ENCODE measurements at regions not wholly inside any gene's neighbourhood (a gene's known extent, or its start where the extent isn't known, plus 50 kb on each side); places are given as distances from the start of the nearest gene placed in this dataset.

DNA sequence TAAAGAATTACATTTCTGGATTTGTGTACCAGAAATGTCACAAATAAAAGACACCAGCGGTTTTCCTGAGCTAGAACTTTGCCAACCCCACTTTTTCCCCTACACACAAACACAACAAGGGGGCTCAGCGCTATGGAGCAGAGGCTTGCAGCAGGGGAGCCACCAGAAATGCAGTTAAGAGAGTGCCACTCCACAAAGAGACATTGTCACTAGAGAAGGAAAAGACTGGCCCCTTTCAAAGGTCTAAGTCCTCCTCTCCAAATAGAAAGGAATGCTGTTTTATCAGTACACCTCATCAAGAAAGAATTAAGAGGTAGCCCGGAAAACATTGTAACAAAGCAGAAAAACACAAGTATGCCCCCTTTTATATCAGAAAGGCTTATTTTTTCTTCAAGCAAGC lies 419.5 kb downstream of the HNRNPD start:
- DNase-seq (ENCODE audit: low read depth), result no peak

DNA sequence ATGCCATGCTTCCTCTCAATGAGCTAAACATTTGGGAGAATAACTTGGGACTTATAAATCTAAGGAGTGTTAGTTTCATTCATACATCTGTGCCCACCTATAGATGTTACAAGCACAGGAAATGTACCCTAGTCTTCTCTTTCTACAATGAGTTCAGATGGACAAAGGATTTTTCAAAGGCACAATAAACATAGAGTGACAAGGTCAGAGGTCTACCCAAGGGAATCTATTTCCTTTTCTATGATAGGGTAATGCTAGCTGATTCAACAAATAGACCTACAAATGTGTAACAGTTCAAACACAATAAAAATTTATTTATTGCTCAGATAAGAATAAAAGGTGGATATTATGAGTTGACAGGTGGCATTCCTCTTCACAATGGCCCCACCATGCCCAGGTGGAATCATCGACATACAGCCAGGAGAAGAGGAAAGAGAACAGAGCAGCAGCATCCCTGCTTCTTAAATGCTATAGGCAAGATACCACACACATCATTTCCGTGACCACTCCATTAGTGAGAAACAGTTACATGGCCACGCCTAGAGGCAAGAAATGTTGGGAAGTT lies 421.8 kb downstream of the HNRNPD start:
- DNase-seq (ENCODE audit: low read depth), result no peak

DNA sequence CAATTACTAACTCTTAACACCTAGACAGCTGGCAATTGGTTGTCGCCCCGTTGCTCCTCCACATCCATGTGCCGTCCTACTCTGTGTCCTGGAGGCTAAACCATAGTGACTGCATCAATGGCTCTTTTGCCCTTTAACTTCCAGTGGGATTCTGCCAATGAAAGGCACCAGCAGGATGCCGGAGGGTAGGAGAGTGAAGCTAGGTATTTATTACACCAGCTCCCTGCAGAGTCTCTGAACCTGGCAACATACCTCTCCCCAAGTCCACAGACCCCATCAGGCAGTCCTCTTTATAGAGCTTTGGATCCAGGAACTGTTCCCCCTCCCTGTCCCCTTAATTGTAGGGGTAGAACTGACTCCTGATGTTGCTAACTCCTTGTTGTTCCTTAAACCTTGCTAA lies 426.8 kb downstream of the HNRNPD start:
- no peak for DNase-seq (ENCODE audit: low read depth)

DNA sequence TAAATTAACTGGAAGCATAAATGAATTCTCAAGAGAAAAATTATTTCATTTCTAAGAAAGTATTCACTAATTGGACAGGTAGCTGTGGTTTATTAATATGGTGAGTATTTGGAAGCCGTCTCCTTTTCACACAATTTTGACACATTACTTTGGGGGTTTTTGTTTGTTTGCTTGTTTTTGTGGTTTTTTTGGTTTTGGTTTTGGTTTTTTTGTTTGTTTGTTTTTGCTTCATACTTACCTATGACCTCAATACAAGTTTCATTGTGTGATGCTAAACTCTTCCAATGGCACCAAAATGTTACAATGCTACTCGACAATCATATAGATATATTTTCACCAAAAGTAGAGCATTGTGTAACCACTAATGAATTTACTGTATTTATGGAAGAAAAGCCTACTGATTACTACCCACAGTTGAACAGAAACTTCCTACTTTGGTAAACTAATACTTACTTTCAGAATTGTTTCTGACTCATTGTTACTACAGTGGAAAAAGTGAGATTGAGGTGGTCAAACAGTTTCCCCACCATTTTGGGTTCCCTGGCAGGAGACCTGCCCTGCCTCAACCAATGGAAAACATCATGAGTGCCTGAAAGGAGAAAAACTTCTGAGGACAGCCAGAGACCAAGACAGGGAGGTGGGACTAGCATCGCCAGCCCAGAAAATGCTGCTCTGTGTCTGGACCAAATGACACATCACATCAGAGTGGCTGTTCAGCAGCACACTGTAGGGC lies 443.1 kb downstream of the HNRNPD start:
- no peak for DNase-seq (ENCODE audit: low read depth)

DNA sequence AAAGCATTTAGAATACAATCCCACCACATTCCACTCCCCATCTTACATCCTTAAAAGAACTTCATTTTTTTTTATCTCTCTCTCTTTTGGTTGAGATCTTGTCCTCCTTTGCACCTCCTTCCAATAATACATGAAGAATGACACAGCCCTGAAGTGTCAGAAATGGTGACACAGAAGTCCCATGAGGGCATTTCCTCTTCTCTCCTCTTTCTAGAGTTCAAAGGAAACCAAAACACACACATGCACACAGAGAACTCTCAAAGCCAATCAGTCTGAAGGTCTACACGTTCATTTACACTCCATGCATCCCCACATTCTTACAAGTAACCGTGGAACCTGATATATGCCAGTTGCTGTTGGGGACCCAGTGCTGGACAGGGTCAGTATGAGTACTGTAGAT lies 450.7 kb downstream of the HNRNPD start:
- no peak for DNase-seq (ENCODE audit: low read depth)

DNA sequence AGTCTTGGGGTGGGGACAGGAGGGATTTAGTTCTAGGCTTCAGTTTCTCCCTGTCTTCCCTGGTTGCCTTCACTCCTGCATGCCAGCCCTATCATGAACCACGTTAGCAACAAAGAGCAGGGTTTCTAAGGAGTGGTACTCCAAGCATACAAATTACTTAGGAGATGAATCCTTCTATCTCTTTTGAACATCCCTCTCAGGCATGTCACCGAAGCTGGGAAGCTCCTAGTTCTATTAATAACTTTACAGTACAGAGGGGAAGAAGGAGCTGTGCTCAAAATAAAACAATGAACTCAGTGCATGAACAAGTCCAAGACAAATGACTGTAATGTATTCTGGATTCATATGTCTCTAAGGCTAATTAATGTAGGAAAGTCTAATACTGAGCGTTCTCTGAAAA lies 450.6 kb upstream of the RASGEF1B start:
- DNase-seq (ENCODE audit: low read depth), result no peak

DNA sequence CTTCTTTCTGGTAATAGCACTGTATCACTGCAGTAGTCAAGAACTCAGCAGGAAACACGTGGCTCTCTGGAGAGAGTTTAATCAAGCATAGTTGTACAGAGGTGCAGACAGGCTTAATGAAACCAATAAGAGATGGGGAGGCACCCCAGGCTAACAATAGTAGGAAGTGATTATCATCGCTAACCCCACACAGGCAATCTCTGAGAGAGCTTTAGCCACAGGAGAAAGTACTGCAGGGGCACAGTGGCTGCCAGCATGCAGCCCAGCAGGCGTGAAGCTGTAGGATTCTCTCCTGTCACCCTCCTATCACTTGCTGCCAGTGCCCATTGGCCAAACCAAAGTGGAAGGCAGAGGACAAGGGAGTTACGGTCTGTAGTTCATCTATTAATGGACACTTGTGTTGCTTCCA lies 450.0 kb upstream of the RASGEF1B start:
- no peak for DNase-seq (ENCODE audit: low read depth)

DNA sequence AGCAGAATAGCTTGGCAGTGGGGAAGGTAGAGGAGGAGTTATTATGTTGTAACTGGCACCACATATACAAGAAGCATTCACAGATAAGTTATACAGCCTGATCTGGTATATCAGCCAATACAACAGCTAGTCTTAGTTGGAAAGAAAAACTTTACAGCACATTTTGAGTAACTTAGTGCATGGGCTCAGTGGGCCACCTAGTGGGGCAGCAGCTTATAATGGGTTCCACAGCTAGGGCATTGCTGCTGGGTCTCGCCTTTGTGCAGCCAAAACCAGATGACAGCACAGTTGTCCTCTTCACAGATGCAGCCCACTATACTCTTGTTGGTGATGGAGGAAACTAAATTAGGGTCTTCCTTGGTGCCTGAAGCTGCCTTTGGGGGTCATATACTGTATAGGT lies 448.1 kb upstream of the RASGEF1B start:
- no peak for DNase-seq (ENCODE audit: low read depth)

DNA sequence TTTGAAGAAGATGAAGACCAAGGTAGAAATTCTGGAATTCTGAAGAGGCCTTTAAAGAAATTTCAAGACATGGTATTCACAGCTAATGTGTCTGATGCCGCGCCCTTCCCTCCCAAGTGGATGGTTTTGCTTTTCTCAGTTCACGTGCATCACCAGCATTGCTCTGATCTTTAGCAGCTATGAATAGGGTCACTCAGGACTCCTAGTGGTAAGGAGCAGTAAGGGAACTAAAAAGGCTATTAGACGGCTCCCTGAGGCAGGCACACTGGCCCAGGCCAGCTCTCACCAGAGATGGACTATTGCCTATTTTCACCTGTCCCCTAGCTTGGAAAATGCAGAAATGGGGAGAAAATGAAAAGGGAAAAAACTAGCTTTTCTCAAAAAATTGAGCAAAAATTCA lies 447.5 kb upstream of the RASGEF1B start:
- peak; percentile 56 for DNase-seq (ENCODE audit: low read depth)

DNA sequence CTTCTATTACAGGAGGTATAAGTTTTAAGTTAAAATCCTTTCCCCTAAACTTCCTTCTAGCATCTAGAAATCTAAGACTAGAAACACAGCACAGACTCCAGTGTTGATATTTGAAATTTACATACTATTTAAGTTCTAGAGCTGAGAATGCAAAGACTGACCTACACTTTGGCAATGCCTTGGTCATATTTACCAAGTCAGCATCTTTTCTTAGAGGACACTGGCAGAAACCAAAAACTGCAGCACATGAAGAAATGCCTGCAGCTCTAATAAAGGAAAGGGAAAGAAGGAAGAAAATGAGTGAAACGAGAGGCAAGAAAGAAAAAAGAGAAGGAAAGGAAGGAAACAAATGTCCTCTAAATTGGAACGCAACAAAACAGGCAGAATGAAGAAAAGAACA lies 443.7 kb upstream of the RASGEF1B start:
- no peak for DNase-seq (ENCODE audit: low read depth)

DNA sequence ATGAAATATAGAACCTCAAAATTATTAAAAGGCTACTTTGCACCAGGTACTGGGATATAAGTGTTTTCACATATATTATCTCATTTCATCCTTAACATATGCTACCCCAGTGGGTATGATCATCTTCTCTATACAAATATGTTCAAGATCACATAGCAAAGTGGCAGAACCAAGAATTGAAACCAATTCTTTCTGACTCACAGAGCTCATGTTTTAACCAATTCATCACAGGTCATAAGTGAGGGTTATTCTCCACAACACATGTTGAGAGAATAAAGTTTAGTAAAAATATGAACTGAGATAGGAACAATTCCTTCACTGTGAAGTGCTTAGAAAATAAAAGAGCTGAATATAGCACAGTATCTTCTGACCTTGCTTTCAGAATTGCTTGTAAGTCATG lies 442.9 kb upstream of the RASGEF1B start:
- no peak for DNase-seq (ENCODE audit: low read depth)

DNA sequence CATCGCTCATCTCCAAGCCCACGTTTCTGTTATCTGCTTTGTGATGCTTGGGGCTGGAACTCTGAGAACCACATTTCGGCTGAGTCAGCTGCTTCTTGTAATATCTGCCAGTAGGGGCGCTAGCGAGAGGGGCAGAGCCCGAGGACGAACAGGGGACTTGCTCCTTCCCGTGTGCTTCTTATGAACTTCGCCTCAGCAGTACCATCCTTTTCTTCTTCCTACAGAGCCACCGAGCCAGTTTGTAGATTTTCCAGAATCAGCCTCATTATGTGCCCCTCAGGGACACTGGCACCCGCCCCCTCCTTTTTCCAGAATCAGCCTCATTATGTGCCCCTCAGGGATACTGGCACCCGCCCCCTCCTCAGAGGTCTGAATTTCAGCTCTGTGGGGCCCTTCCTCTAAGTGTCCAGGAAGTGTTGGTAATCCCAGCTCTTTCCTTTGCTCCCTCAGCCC lies 441.7 kb upstream of the RASGEF1B start:
- DNase-seq (ENCODE audit: low read depth), result peak; percentile 55

DNA sequence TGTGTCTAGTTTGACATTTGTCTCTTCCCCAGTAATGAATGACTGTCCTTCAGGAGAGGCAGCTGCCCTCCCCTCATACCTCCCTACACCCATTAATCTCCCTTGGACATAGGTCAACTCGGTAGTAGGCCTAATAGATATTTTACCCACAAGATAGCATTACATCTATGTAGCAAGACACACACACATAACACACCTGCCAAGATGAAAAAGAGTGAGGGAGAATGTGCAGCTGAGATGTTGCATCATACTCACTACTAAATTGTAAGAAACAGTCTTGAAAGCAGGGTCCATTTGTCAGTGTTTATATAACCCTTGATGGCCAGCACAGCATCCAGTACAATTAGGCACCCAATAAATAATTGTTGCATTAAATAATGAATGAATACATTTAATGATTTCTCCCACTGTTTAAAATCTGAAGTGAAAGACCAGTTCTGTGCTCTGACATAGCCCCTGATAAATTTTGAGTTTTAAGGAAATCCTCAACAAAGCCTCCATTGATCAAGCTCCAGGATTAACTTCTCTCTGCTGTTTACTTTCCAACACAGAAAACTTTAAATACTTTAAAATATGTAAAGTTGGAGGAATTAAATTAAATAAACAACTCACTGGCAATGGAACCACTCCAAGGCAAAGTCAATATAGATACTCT lies 440.8 kb upstream of the RASGEF1B start:
- peak; percentile 33 for DNase-seq (ENCODE audit: low read depth)

DNA sequence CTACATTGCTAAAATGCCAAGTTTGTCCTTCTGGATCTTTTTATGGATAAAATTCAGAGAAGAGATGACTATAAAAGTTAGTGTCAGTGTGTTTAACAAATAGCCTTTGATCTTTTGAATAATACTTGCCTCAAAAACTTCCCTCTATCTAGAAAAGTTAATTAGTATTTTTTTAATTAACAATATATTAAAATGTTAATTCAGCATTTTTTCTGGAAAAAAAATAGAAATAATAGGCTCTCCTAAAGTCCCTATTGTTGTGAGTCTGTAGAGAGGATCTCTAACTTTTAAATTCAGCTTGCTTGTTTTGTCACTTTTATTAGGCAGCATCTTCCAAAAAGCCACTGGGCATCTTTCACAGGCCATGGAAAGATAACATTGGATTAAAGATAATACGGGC lies 435.2 kb upstream of the RASGEF1B start:
- no peak for DNase-seq (ENCODE audit: low read depth)

DNA sequence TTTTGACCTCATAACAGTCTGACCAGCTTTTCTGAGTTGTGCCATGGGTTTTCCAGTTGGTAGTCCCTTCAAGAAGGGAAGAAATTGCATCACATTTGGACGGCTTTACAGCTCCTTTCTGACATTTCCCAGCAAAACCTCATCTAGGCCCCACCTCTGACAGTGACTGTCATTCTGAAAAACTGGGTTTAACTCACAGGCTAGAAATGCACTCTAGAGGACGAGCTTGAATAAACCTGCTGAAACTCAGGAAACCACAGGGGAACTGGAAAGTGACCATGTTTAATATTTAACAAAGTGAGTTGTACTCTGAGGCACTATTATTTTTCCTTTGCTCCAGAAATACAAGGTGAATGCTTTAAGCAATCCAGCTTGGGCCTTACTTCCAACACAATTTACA lies 434.3 kb upstream of the RASGEF1B start:
- peak; percentile 99 for DNase-seq (ENCODE audit: low read depth)

DNA sequence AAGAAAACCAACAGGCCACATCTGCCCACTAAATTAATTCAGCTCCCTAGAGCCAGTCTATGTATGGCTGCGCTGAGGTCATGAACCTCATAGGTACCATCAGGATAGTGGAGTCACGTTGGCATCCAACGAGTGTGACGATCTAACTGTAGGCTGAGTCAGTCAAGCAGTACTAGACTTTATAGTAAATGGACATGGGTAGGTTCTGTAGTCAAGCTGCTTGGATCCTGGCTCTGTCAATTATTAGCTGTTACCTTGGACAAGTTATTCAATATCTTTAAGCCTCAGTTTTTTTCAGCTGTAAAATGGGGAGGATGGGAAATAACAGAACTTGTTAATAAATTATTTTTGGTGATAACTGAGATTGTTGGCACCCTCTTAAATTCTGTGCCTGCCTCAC lies 432.4 kb upstream of the RASGEF1B start:
- peak; percentile 36 for DNase-seq (ENCODE audit: low read depth)

DNA sequence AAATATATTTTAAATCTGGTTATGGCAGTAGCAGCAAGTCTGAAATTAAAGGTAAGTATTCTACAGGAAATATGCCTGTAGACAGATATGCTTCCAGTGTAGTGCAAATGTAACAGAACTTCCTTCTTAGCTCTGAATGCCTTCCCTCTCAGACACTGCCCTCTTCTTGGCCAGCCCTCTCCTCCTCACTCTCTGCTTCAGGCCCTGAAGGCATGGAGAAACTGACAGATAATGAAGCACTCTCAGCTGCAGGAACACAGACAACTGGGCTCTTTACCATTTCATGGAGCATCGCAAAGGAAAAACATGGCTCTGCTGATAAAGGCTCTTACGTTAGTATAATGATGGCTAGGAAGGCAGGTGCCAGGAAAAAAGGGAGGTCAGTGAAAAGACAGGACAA lies 431.5 kb upstream of the RASGEF1B start:
- no peak for DNase-seq (ENCODE audit: low read depth)

DNA sequence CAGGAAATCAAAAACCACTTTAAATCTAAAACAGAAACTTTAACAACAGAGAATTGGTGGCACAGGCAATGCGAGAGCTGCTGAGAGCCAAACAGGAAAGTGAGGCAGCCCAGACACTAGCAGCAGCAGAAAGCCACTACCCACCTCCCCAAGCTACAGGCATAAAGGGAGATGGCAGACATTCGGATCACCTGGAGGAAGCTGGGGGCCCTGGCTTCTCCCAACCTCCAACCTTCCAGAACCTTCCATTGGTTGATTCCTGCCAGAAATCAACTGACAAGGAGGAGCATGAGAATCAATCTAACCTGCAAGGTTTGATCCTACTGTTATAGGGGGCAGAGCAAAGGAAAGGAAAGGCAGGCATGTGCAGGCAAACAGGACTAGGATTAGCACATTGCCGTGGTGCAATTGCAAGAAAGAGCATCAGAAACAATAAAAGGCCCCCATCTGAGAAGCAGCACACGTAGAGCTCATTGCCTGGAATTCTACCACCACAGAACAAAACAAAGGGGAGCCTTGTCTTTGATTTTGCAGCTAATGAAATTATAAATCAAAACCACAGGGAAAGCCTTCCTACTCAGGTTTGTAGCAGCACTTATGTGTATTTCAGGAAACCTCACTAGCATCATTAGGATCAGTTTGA lies 427.3 kb upstream of the RASGEF1B start:
- DNase-seq (ENCODE audit: low read depth), result no peak

DNA sequence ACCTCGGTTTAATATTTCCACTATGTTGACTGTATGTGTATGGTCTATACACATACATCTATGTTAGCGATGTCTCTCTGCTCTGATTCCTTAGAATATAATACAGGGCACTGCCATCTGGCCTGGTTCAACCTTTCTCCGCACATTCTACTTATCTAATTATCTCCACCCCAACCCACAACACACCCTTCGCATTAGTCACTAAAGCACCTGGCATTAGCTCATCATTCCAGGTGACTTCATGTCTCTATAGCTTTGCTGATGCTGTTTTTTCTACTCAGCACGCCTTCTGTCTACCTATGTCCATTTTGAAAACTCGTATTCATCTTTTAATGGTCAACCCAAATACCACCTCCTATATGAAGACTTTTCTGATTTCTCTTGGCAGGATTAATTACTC lies 425.2 kb upstream of the RASGEF1B start:
- no peak for DNase-seq (ENCODE audit: low read depth)

DNA sequence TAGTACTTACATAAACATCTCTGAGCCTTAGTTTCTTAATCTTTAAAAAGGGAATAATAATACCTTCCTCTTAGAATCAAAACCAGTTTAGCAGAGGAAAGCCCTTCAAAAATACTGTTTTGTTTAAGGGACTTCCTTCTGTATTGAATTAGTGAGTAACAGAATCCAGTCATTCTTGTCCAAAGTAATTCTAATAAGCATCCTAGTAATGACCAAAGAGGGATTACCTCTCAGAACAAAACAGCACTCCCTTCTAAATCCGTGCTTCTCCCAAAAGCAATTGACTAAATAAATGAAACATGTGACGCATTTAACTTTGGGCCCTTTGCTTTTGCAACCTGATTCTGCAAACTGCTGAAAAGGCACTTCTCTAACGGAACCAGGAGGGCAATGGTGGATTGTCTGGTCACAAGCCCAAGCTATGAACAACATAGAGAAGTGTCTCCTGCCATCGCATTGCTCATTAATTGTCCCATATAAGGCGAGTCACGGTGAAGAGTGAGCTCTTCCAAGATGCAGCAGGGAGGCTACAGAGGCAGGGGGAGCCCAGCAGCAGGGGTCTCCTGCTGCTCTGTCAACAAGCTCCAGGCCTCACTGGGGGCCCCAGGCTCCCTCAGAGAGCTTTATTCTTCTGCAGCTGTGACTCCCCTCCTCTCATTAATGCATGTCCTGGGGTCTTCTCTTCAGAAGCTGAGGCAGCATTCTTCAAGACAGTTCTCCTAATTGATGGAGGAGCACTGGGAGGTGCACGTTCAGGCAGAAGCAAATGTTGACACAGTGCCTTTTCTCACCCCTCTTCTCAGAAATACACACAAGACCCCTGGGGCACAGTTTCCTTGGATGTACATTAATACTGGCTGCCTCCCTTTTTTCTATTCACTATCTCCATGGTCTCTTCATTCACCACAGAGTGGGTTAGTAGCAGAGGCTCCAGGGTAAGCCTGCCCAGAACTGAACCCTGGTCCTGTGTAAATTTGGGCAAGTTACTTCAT lies 419.6 kb upstream of the RASGEF1B start:
- DNase-seq (ENCODE audit: low read depth), result no peak

DNA sequence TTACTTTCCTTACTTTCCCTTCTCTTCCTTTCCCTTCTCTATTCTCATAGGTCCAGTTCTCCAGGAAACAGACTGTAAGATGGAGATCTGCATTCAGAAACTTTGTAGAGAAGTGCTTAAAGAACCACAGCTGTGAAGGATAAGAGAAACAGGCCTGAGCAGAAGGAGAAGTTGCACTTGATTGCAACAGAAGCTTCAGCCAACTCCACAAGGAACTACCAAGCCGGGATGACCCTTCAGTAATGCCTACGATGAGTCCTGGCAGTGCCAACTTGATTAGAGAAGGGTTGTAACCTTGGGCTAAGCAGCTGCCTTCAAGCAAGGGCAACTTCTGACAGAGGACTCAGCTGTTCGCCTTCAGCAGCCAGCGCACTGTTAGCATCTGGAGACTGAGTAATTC lies 413.3 kb upstream of the RASGEF1B start:
- no peak for DNase-seq (ENCODE audit: low read depth)
